IPS DF 4.7 (cell line): ENCODE measurements at regions not wholly inside any gene's neighbourhood (a gene's known extent, or its start where the extent isn't known, plus 50 kb on each side); places are given as distances from the start of the nearest gene placed in this dataset.

Source experiments
- DNase-seq: peaks from one replicate; pipeline ENCODE4 v3.0.0-alpha.2; 2013; ENCODE audit warnings: low spot score; ENCODE audit errors: extremely low read depth

- DNase-seq: no peak
Observed at GRCh38 chr7:67738958-67739357, 742.3 kb downstream of the TYW1 start.

GRCh38 chr7:67743501-67743900 lies 746.9 kb downstream of the TYW1 start:
- DNase-seq: no peak

- DNase-seq: no peak
Observed at GRCh38 chr7:67752227-67752626, 755.6 kb downstream of the TYW1 start.

- no peak for DNase-seq
Observed at GRCh38 chr7:67753891-67754290, 757.3 kb downstream of the TYW1 start.

- no peak for DNase-seq
Observed at GRCh38 chr7:67754651-67755050, 758.0 kb downstream of the TYW1 start.

- DNase-seq: no peak
Observed at GRCh38 chr7:67758551-67758950, 761.9 kb downstream of the TYW1 start.

- DNase-seq: no peak
Observed at GRCh38 chr7:67760971-67761370, 764.3 kb downstream of the TYW1 start.

GRCh38 chr7:67762516-67762915 lies 765.9 kb downstream of the TYW1 start:
- DNase-seq: no peak

- no peak for DNase-seq
Observed at GRCh38 chr7:67764289-67764688, 767.7 kb downstream of the TYW1 start.

- DNase-seq: no peak
Observed at GRCh38 chr7:67765481-67766175, 769.0 kb downstream of the TYW1 start.

- no peak for DNase-seq
Observed at GRCh38 chr7:67766906-67767410, 770.3 kb downstream of the TYW1 start.

GRCh38 chr7:67771846-67772605 lies 775.4 kb downstream of the TYW1 start:
- DNase-seq: no peak

- no peak for DNase-seq
Observed at GRCh38 chr7:67773081-67773480, 776.4 kb downstream of the TYW1 start.

GRCh38 chr7:67777119-67777518 lies 780.5 kb downstream of the TYW1 start:
- no peak for DNase-seq

- DNase-seq: no peak
Observed at GRCh38 chr7:67781841-67782240, 785.2 kb downstream of the TYW1 start.

GRCh38 chr7:67786021-67786420 lies 789.4 kb downstream of the TYW1 start:
- no peak for DNase-seq

GRCh38 chr7:67788669-67789068 lies 792.0 kb downstream of the TYW1 start:
- no peak for DNase-seq

GRCh38 chr7:67791918-67792317 lies 795.3 kb downstream of the TYW1 start:
- no peak for DNase-seq

GRCh38 chr7:67794544-67794943 lies 797.9 kb downstream of the TYW1 start:
- no peak for DNase-seq

- DNase-seq: no peak
Observed at GRCh38 chr7:67803789-67804188, 807.2 kb downstream of the TYW1 start.

GRCh38 chr7:67805921-67806471 lies 809.4 kb downstream of the TYW1 start:
- DNase-seq: no peak

- no peak for DNase-seq
Observed at GRCh38 chr7:67807826-67808225, 811.2 kb downstream of the TYW1 start.
